ENCODE measurements at regions not wholly inside any gene's neighbourhood (a gene's known extent, or its start where the extent isn't known, plus 50 kb on each side); places are given as distances from the start of the nearest gene placed in this dataset.

DNA sequence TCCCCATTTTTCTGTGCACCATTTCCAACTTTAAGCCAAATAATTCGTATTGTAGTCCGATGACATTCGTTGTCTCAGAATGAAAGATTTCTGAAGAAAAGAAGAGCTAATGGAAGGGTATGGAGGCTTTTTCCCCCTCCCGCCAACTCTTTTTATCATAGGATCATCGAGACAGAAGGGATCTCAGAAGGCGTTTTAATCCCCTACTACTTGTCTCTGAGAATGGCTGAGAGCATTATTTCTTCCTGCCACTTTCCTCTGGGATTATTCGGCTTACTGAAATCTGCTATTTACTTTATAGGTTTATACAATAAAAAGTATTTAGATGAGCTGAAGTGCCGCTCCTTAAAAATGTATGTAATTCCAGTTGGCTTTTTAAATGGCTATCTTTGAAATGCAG is 789.8 kb downstream of the EDEM1 start:
- Histone ChIP-seq H3K4me2 (ENCODE audit: insufficient read depth, low read length) (no peak overlapping the region), H3K4me3 (no peak overlapping the region), H4K20me1 (replicated peaks; ENCODE audit: control insufficient read depth, insufficient read depth, low read length) (no peaks in the 10 kb centered on the region), H3K79me2 (ENCODE audit: control insufficient read depth, insufficient read depth, low read length) (no peaks in the 10 kb centered on the region), H3K9me1 (ENCODE audit: control insufficient read depth, insufficient read depth, low read length) (no peaks in the 10 kb centered on the region), H3K27me3 (ENCODE audit: control insufficient read depth in 2 of 2, insufficient read depth in 2 of 2, low read length in 2 of 2) (no peaks in the 10 kb centered on the region), H3K9ac (ENCODE audit: insufficient read depth in 1 of 2, low read depth in 2 of 2, low read length in 2 of 2) (no peak overlapping the region), H3K4me1 (replicated peaks in 1 of 2; ENCODE audit: control insufficient read depth in 2 of 2, insufficient read depth in 2 of 2, low read length in 2 of 2) (no peaks in the 10 kb centered on the region), H2AFZ (ENCODE audit: low read depth, low read length) (no peak overlapping the region), H3K27ac (ENCODE audit: extremely low read depth, low read depth, low read length) (no peak overlapping the region), H3K36me3 (ENCODE audit: control insufficient read depth, insufficient read depth, low read length) (no peaks in the 10 kb centered on the region), H3K9me3 (replicated peaks; ENCODE audit: control insufficient read depth, insufficient read depth, low read depth, low read length) (no peaks in the 10 kb centered on the region)
- DNase-seq (ENCODE audit: extremely low read depth in 1 of 4, low spot score in 3 of 4) (no peak), FAIRE-seq (no peak), ATAC-seq (no peak)
- in situ Hi-C loops (cut with MboI), result no loop called here
- ChIA-PET POLR2A (interaction anchor here (0.6 kb wide), 1 partner anchor 58 kb away, joined by 3 read pairs; no protein-coding TSS in a partner anchor), CTCF (ENCODE audit: low intra/inter-chr PET ratio) (no interaction called here)
- intact Hi-C loops (cut with micrococcal nuclease), result no loop called here
- 0% methylated on average over 8 of the region's 8 CpGs for WGBS (ENCODE audit: insufficient coverage, low coverage, missing lambda C conversion rate)
- TF ChIP-seq, protein P1, sequence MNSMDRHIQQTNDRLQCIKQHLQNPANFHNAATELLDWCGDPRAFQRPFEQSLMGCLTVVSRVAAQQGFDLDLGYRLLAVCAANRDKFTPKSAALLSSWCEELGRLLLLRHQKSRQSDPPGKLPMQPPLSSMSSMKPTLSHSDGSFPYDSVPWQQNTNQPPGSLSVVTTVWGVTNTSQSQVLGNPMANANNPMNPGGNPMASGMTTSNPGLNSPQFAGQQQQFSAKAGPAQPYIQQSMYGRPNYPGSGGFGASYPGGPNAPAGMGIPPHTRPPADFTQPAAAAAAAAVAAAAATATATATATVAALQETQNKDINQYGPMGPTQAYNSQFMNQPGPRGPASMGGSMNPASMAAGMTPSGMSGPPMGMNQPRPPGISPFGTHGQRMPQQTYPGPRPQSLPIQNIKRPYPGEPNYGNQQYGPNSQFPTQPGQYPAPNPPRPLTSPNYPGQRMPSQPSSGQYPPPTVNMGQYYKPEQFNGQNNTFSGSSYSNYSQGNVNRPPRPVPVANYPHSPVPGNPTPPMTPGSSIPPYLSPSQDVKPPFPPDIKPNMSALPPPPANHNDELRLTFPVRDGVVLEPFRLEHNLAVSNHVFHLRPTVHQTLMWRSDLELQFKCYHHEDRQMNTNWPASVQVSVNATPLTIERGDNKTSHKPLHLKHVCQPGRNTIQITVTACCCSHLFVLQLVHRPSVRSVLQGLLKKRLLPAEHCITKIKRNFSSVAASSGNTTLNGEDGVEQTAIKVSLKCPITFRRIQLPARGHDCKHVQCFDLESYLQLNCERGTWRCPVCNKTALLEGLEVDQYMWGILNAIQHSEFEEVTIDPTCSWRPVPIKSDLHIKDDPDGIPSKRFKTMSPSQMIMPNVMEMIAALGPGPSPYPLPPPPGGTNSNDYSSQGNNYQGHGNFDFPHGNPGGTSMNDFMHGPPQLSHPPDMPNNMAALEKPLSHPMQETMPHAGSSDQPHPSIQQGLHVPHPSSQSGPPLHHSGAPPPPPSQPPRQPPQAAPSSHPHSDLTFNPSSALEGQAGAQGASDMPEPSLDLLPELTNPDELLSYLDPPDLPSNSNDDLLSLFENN (IDR thresholded peaks at IDR 0.05; ENCODE audit: low read depth in 2 of 2, low read length in 2 of 2), result no peak
- TF ChIP-seq ZC3H8 (IDR thresholded peaks at IDR 0.05), result no peak
- TF ChIP-seq, protein P2, sequence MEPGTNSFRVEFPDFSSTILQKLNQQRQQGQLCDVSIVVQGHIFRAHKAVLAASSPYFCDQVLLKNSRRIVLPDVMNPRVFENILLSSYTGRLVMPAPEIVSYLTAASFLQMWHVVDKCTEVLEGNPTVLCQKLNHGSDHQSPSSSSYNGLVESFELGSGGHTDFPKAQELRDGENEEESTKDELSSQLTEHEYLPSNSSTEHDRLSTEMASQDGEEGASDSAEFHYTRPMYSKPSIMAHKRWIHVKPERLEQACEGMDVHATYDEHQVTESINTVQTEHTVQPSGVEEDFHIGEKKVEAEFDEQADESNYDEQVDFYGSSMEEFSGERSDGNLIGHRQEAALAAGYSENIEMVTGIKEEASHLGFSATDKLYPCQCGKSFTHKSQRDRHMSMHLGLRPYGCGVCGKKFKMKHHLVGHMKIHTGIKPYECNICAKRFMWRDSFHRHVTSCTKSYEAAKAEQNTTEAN (CRISPR knock-in tag; IDR thresholded peaks at IDR 0.05), result no peak
- BruUV-seq (replicated peaks), result no TSS peak
